H1 (cell line): ENCODE measurements at regions not wholly inside any gene's neighbourhood (a gene's known extent, or its start where the extent isn't known, plus 50 kb on each side); places are given as distances from the start of the nearest gene placed in this dataset.

ENCODE experiments used
- CTCF ChIA-PET: fragments of 300-600 bp; sonication (Branson Sonifier 250); formaldehyde crosslinking; loops from one replicate; lab custom pipeline; 2021; ENCODE audit not compliant: partially characterized antibody; lab: Charles Lee
- POLR2A ChIA-PET: fragments of 300-600 bp; sonication (Branson Sonifier 250); formaldehyde crosslinking; loops from one replicate; lab custom pipeline; 2021; ENCODE audit warnings: inconsistent platforms; ENCODE audit not compliant: partially characterized antibody; lab: Charles Lee
- DNase-seq, 2 experiments: peaks; one replicate each; pipeline versions ENCODE4 v3.0.0 to v3.0.0-alpha.2; 2010 to 2022; ENCODE audit warnings: low spot score in 2 of 2, low read depth in 1 of 2, mixed read lengths in 1 of 2
- FAIRE-seq: peaks from 2 replicates; lab custom pipeline; 2011; peaks lifted over from hg19 to GRCh38; lab: Jason Lieb, UNC
- H2AFZ ChIP-seq: 2 replicates; pipeline ENCODE4 v1.8.1; 2012; ENCODE audit warnings: low read length, inconsistent platforms
- H2AK5ac ChIP-seq: 2 replicates; pipeline ENCODE4 v1.6.1; 2013; ENCODE audit warnings: low read depth, low read length
- H2BK120ac ChIP-seq: replicated peaks from 2 replicates; pipeline ENCODE3; 2013; ENCODE audit warnings: low read depth, low read length, inconsistent platforms
- H2BK12ac ChIP-seq: 2 replicates; pipeline ENCODE4 v1.6.1; 2013; ENCODE audit warnings: low read depth, low read length
- H2BK15ac ChIP-seq: 2 replicates; pipeline ENCODE4 v1.6.1; 2013; ENCODE audit warnings: low read length
- H2BK20ac ChIP-seq: 2 replicates; pipeline ENCODE4 v1.6.1; 2013; ENCODE audit warnings: low read length
- H2BK5ac ChIP-seq: 2 replicates; pipeline ENCODE4 v1.6.1; 2013; ENCODE audit warnings: low read depth, low read length
- H3K14ac ChIP-seq: 2 replicates; pipeline ENCODE4 v1.6.1; 2013; ENCODE audit warnings: inconsistent platforms; ENCODE audit not compliant: insufficient read length
- H3K18ac ChIP-seq: 2 replicates; pipeline ENCODE4 v1.6.1; 2013; ENCODE audit warnings: low read length; ENCODE audit errors: extremely low read depth
- H3K23ac ChIP-seq: 2 replicates; pipeline ENCODE4 v1.6.1; 2013; ENCODE audit warnings: inconsistent platforms; ENCODE audit not compliant: insufficient read length
- H3K23me2 ChIP-seq: 2 replicates; pipeline ENCODE4 v1.6.1; 2013; ENCODE audit warnings: low read depth, low read length
- H3K27ac ChIP-seq: 2 replicates; pipeline ENCODE4 v1.6.1; 2011; ENCODE audit warnings: low read depth, low read length, inconsistent platforms
- H3K27me3 ChIP-seq, 4 experiments: replicated peaks in 1 of 4; 1 replicate in 1 of 4; 2 replicates in 3 of 4; pipeline versions ENCODE4 v1.6.1 to v1.8.1; 2011 to 2013; ENCODE audit warnings: low read length in 3 of 4, mild to moderate bottlenecking in 3 of 4, inconsistent platforms in 2 of 4, mixed read lengths in 2 of 4, moderate library complexity in 1 of 4; ENCODE audit not compliant: control insufficient read depth in 3 of 4, insufficient read depth in 3 of 4; ENCODE audit errors: extremely low read depth in 1 of 4
- H3K36me3 ChIP-seq, 4 experiments: 2 replicates each; pipeline versions ENCODE4 v1.6.1 to v1.8.1; 2011 to 2013; ENCODE audit warnings: mild to moderate bottlenecking in 4 of 4, low read length in 3 of 4, moderate library complexity in 2 of 4, control low read depth in 1 of 4, inconsistent platforms in 1 of 4; ENCODE audit not compliant: insufficient read depth in 4 of 4, control insufficient read depth in 2 of 4
- H3K4ac ChIP-seq: replicated peaks from 2 replicates; pipeline ENCODE3; 2013; ENCODE audit warnings: low read length, low read depth, mixed read lengths, inconsistent platforms; ENCODE audit not compliant: insufficient read length
- H3K4me1 ChIP-seq, 4 experiments: replicated peaks in 1 of 4; 1 replicate in 1 of 4; 2 replicates in 3 of 4; pipeline versions ENCODE4 v1.6.1 to v1.8.1; 2011 to 2013; ENCODE audit warnings: low read length in 3 of 4, inconsistent platforms in 2 of 4, mixed read lengths in 1 of 4; ENCODE audit not compliant: insufficient read depth in 4 of 4, control insufficient read depth in 3 of 4
- H3K4me2 ChIP-seq, 2 experiments: 2 replicates each; pipeline versions ENCODE4 v1.6.1 to v1.8.1; 2011 to 2013; ENCODE audit warnings: low read depth in 2 of 2, low read length in 2 of 2, control low read depth in 1 of 2, inconsistent platforms in 1 of 2, mild to moderate bottlenecking in 1 of 2; ENCODE audit not compliant: insufficient read depth in 1 of 2
- H3K4me3 ChIP-seq, 4 experiments: fragments of 200-600, 300-600 bp in 1 of 4; sonication (generic), shearing (Covaris generic), sonication (Bioruptor Twin) in 1 of 4; 2 replicates each; pipeline versions ENCODE4 v1.5.1 to v1.8.1; 2011 to 2016; ENCODE audit warnings: low read length in 4 of 4, low read depth in 3 of 4, control low read depth in 2 of 4, inconsistent platforms in 2 of 4, mild to moderate bottlenecking in 2 of 4, mixed read lengths in 1 of 4, moderate library complexity in 1 of 4; ENCODE audit not compliant: insufficient read depth in 2 of 4; ENCODE audit errors: extremely low read depth in 1 of 4
- H3K56ac ChIP-seq: replicated peaks from 2 replicates; pipeline ENCODE3; 2013; ENCODE audit warnings: low read depth, mild to moderate bottlenecking, mixed read lengths, low read length, inconsistent platforms; ENCODE audit not compliant: insufficient read length
- H3K79me1 ChIP-seq: 2 replicates; pipeline ENCODE4 v1.6.1; 2013; ENCODE audit warnings: low read depth, low read length, control low read depth
- H3K79me2 ChIP-seq, 2 experiments: 2 replicates each; pipeline versions ENCODE4 v1.6.1 to v1.8.1; 2012 to 2013; ENCODE audit warnings: low read length in 2 of 2, mild to moderate bottlenecking in 2 of 2, inconsistent platforms in 1 of 2; ENCODE audit not compliant: insufficient read depth in 2 of 2, control insufficient read depth in 1 of 2
- H3K9ac ChIP-seq, 4 experiments: replicated peaks in 1 of 4; 1 replicate in 1 of 4; 2 replicates in 3 of 4; pipeline versions ENCODE4 v1.6.1 to v1.8.1; 2011 to 2013; ENCODE audit warnings: low read depth in 3 of 4, low read length in 3 of 4, control low read depth in 2 of 4, mild to moderate bottlenecking in 2 of 4, moderate library complexity in 2 of 4, inconsistent platforms in 1 of 4; ENCODE audit errors: extremely low read depth in 1 of 4
- H3K9me3 ChIP-seq, 2 experiments: 2 replicates each; pipeline versions ENCODE4 v1.6.1 to v1.8.1; 2012 to 2013; ENCODE audit warnings: mild to moderate bottlenecking in 2 of 2, moderate library complexity in 2 of 2, control low read depth in 1 of 2, inconsistent platforms in 1 of 2, low read depth in 1 of 2, low read length in 1 of 2, mixed read lengths in 1 of 2; ENCODE audit not compliant: insufficient read depth in 2 of 2
- H4K20me1 ChIP-seq, 2 experiments: replicated peaks in 1 of 2; 2 replicates each; pipeline versions ENCODE3 to v1.8.1; 2011 to 2013; ENCODE audit warnings: inconsistent platforms in 2 of 2, low read length in 2 of 2, mild to moderate bottlenecking in 1 of 2; ENCODE audit not compliant: insufficient read depth in 2 of 2, control insufficient read depth in 1 of 2
- H4K5ac ChIP-seq: 2 replicates; pipeline ENCODE4 v1.6.1; 2013; ENCODE audit warnings: low read length, low read depth, mixed read lengths, inconsistent platforms; ENCODE audit not compliant: insufficient read length
- H4K8ac ChIP-seq: 2 replicates; pipeline ENCODE4 v1.8.0; 2013; ENCODE audit warnings: mild to moderate bottlenecking, moderate library complexity, low read length, inconsistent platforms; ENCODE audit not compliant: insufficient read depth; ENCODE audit errors: extremely low read depth
- H4K91ac ChIP-seq: replicated peaks from 2 replicates; pipeline ENCODE3; 2013; ENCODE audit warnings: low read length, mixed read lengths, inconsistent platforms; ENCODE audit not compliant: insufficient read length
- ATF2 ChIP-seq: IDR thresholded peaks from 2 replicates; pipeline ENCODE4 v1.6.1; 2012; ENCODE audit warnings: low read length, inconsistent platforms
- BCL11A ChIP-seq, 2 experiments: IDR thresholded peaks; one replicate each; pipeline ENCODE4 v1.6.1; 2011; ENCODE audit warnings: low read depth in 2 of 2, low read length in 2 of 2, mild to moderate bottlenecking in 2 of 2
- BRCA1 ChIP-seq: IDR thresholded peaks from 2 replicates; pipeline ENCODE4 v1.6.1; 2012; ENCODE audit warnings: low read depth, low read length, improper control_type of control experiment
- CBX5 ChIP-seq: fragments of 300-800, 300-1000 bp; sonication (generic); IDR thresholded peaks from 2 replicates; pipeline ENCODE4 v1.7.1; 2016; ENCODE audit warnings: antibody characterized with exemption, low read length, low read depth
- CEBPB ChIP-seq: IDR thresholded peaks from 2 replicates; pipeline ENCODE4 v1.6.1; 2012; ENCODE audit warnings: low read depth, low read length
- GTF2F1 ChIP-seq: IDR thresholded peaks from 2 replicates; pipeline ENCODE4 v1.6.1; 2012; ENCODE audit warnings: low read depth, low read length, improper control_type of control experiment, borderline replicate concordance
- KDM1A ChIP-seq: fragments of 200-600, 300-600 bp; sonication (generic); IDR thresholded peaks from 2 replicates; pipeline ENCODE4 v1.7.1; 2016; ENCODE audit warnings: mild to moderate bottlenecking, low read length, borderline replicate concordance
- MAFK ChIP-seq: IDR thresholded peaks from 2 replicates; pipeline ENCODE4 v1.6.1; 2012; ENCODE audit warnings: low read depth, mild to moderate bottlenecking, improper control_type of control experiment, low read length
- SP4 ChIP-seq: IDR thresholded peaks from 2 replicates; pipeline ENCODE4 v1.6.1; 2012; ENCODE audit warnings: low read length, inconsistent platforms
- TCF12 ChIP-seq: IDR thresholded peaks from 2 replicates; pipeline ENCODE4 v1.6.1; 2011; ENCODE audit warnings: low read depth, mild to moderate bottlenecking, low read length
- WGBS, 2 experiments: shearing (Covaris generic) in 1 of 2; methylation state at CpG; one replicate each; pipeline versions ENCODE4 v1.1.6 to v1.1.7; 2013 to 2015; ENCODE audit warnings: low lambda C conversion rate in 2 of 2, mixed read lengths in 2 of 2, inconsistent platforms in 1 of 2, low coverage in 1 of 2, missing lambda C conversion rate in 1 of 2; ENCODE audit not compliant: insufficient replicate concordance in 2 of 2, insufficient coverage in 1 of 2, insufficient read length in 1 of 2; ENCODE audit errors: extremely low coverage in 1 of 2, missing lambda C conversion rate in 1 of 2; 5-methylcytosine and 5-hydroxymethylcytosine counted together

GRCh38 chr16:14017886-14018285, 53.2 kb upstream of the MRTFB start:
- H3K79me1 ChIP-seq, result no peaks in the 10 kb centered on the region
- H3K4me3 ChIP-seq, result no peak overlapping the region
- H3K27me3 ChIP-seq, result no peaks in the 10 kb centered on the region
- H2AFZ ChIP-seq, result no peak overlapping the region
- H3K23me2 ChIP-seq, result no peaks in the 10 kb centered on the region
- H3K4me2 ChIP-seq, result no peak overlapping the region
- no peak overlapping the region for H2BK5ac ChIP-seq
- H4K8ac ChIP-seq, result no peak overlapping the region
- H3K23ac ChIP-seq, result no peak overlapping the region
- no peaks in the 10 kb centered on the region for H3K79me2 ChIP-seq
- ChIA-PET POLR2A (no interaction called here), CTCF (interaction anchor here (1.1 to 3.5 kb wide), 7 partner anchors 8 to 49 kb away, joined by 4 to 11 read pairs (median 8); no protein-coding TSS in a partner anchor)
- WGBS, 2 experiments, result 84% methylated on average over 2 of the region's 2 CpGs; no CpG with 5 or more reads in 1 of the 2 experiments
- no peak overlapping the region for H2BK120ac ChIP-seq
- no peaks in the 10 kb centered on the region for H4K20me1 ChIP-seq
- no peak overlapping the region for H2BK15ac ChIP-seq
- H4K5ac ChIP-seq, result no peak overlapping the region
- H4K91ac ChIP-seq, result no peak overlapping the region
- H3K14ac ChIP-seq, result no peak overlapping the region
- H2AK5ac ChIP-seq, result no peak overlapping the region
- no peak for DNase-seq
- H3K4me1 ChIP-seq, result peaks cover 0 to 10% (median 7%) of the 10 kb centered on the region in 4 experiments; a peak in 5 of 7 replicates
- no peak overlapping the region for H3K18ac ChIP-seq
- H2BK12ac ChIP-seq, result no peak overlapping the region
- no peak overlapping the region for H3K9ac ChIP-seq
- no peak for FAIRE-seq
- H3K4ac ChIP-seq, result no peak overlapping the region
- no peak overlapping the region for H3K56ac ChIP-seq
- no peak overlapping the region for H3K27ac ChIP-seq
- H2BK20ac ChIP-seq, result no peak overlapping the region
- H3K36me3 ChIP-seq, result no peaks in the 10 kb centered on the region
- H3K9me3 ChIP-seq, result no peaks in the 10 kb centered on the region
- TF ChIP-seq GTF2F1 (no peak), SP4 (no peak), BCL11A (IDR thresholded peaks at IDR 0.05; ENCODE audit: low read depth in 2 of 2, low read length in 2 of 2) (no peak), CBX5 (no peak), ATF2 (no peak), KDM1A (no peak), CEBPB (no peak), TCF12 (no peak), BRCA1 (no peak), MAFK (no peak)
